ENCODE measurements at regions not wholly inside any gene's neighbourhood (a gene's known extent, or its start where the extent isn't known, plus 50 kb on each side); places are given as distances from the start of the nearest gene placed in this dataset.

GRCh38 chr5:125038477-125038876 lies 292.0 kb upstream of the ZNF608 start:
- no peak for TF ChIP-seq EZH2phosphoT487 (IDR thresholded peaks at IDR 0.05; ENCODE audit: borderline replicate concordance, low read depth, low read length)
- TF ChIP-seq, protein P1, sequence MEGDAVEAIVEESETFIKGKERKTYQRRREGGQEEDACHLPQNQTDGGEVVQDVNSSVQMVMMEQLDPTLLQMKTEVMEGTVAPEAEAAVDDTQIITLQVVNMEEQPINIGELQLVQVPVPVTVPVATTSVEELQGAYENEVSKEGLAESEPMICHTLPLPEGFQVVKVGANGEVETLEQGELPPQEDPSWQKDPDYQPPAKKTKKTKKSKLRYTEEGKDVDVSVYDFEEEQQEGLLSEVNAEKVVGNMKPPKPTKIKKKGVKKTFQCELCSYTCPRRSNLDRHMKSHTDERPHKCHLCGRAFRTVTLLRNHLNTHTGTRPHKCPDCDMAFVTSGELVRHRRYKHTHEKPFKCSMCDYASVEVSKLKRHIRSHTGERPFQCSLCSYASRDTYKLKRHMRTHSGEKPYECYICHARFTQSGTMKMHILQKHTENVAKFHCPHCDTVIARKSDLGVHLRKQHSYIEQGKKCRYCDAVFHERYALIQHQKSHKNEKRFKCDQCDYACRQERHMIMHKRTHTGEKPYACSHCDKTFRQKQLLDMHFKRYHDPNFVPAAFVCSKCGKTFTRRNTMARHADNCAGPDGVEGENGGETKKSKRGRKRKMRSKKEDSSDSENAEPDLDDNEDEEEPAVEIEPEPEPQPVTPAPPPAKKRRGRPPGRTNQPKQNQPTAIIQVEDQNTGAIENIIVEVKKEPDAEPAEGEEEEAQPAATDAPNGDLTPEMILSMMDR (conservative IDR thresholded peaks at IDR 0.05; ENCODE audit: low read length), result no peak
